Right lung (tissue), 2 donors: ENCODE measurements at regions not wholly inside any gene's neighbourhood (a gene's known extent, or its start where the extent isn't known, plus 50 kb on each side); places are given as distances from the start of the nearest gene placed in this dataset.
"Not testable (repeated sequence)": the region's sequence is repeated elsewhere in the genome, so short reads cannot be mapped to it uniquely, and the experiment has no call there.

Experiments
- DNase-seq, 2 donors: peaks; one replicate each; pipeline ENCODE4 v3.0.0-alpha.2; 2013

DNA sequence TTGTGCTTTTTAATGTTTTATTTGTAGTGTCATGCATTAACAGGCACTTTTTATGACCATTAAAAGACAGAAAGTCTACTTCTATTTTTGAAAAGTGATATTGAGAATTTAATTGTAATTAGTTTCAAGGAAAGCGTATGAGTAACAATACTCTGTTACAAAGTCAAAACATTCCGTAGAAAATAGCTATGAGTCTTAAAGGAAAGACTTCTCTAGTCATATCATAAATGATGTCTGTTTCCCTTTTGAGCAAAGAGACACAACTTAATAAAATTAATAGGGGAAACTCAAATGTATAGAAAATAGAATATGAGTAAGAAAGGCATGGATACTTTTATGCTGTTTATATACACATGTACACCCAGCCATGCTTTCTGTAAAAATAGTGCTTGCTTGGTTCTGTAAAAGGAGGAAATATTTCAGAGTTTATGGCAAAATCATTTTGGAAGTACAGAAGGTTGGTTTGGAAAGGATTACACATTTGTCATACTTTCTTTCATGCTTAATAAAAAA is 107.8 kb upstream of the AHI1 start:
- DNase-seq: no peak

DNA sequence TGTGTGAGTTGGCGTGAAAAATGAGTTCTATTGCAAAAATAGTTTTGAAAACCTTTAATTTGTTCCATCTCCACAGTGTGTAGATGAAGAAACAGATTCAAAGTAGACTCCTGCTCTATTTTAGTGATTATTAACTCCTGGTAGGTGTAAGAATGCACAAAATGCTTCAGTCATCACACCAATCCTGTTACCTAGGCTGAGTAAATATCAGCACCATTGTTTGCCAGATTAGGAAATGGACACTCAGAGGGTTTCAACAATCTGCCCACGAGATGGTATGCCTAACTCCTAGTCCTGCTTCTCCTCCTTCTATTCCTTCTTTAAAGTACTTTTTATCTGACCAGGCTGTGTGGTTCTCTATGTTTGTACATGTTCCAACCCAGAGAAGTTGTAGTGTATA is 108.9 kb upstream of the AHI1 start:
- DNase-seq: no peak

DNA sequence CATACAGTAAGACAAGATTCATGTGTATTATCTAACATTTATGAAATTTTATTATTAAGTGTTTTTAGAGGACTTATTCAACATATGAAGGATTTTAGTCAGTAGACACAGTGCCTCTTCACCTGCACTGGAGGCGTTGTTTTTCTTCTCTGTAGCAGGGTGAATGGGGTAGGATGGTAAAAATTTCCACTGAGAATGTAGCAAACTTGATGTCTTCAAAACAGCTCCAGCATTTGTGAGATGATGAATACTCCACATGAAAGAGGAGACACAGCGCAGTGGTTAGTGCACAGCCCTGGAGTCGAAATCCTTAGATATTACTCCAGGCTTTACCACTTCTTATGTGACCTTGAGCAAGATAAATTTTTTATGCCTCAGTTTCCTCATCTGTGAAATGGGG is 110.5 kb upstream of the AHI1 start:
- no peak for DNase-seq

DNA sequence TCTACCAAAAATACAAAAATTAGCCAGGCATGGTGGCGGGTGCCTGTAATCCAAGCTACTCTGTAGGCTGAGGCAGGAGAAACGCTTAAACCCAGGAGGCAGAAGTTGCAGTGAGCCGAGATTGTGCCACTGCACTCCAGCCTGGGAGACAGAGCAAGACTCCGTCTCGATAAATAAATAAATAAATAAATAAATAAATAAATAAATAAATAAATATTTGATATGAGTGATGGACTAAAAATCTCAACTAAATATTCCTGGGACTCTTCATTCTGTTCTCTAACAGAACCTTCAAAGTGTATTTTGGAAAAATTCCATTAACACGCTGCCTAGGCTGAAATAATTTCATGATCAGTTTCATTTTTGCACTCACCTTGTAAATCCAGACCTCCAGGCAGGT is 112.7 kb upstream of the AHI1 start:
- DNase-seq: not testable (repeated sequence)

DNA sequence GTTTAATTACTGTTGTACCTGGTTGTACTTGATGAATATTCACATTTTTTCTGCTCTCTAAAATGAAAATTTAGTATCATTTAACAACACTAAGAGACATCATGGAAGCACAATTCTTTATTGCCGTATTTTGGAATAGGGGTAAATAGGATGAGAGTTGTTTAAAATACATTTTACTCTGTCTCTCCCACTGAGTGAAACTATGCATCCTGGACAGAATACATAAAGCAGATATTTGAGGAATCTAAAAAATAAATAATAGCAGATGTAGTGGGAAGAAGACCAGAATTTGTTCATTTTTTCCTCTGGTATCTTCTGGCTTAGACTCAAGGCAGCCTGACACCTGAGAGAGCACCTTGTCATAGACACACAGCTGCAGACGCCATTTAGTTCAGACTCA is 119.1 kb upstream of the AHI1 start:
- no peak for DNase-seq

DNA sequence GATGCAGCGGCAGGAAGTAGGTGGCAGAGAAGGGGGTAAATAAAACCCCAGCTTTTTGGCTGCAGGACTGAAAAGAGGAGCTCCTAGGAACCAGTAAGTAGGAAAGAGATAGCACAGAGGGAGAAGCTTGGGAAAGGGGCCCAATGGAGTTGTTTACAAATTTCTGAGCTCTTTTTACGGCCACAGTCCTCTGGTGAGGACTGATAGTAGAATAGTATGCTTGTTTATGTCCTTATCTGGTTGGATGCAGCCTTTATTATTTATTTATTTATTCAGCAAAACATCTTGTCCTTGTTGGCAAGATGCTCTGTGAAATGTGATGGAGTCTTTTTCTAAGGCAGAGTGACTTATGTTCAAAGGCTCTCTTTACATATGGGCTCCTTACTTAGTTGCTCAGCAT is 119.7 kb upstream of the AHI1 start:
- no peak for DNase-seq

DNA sequence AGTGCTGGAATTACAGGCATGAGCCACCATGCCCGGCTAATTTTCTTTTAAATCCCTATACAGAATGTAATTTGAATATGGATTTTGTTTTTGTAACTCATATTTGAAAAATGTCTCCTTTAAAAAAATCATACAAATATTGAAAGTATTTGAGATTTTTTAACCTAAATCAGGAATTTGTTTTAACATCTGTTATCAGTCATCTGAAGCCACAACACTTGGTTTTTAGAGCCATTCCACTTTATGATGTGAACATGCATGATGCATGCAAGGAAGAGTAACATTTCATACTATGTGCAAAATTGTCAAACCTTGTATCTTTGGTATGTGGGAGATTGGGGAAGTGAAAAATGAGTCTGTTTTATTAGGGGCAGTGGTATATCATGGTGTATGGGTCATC is 124.5 kb upstream of the AHI1 start:
- DNase-seq: no peak

DNA sequence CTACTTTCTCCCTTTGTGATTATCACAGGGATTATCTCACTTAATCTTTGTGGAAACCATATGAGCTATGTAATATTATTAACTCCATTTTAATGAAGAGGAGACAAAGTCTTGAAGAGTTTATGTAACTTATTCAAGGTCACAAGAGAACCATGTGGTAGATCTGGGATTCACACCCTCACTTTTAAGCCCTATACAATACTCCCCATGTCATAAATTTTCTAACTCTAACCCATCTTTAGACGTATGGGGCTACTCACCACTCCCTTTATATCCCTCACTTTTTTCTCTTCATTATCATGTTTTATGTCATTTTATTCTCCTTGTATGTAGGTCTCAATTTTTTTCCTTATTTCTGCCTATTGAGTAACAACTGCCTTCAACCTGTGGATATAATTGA is 126.4 kb upstream of the AHI1 start:
- no peak for DNase-seq

DNA sequence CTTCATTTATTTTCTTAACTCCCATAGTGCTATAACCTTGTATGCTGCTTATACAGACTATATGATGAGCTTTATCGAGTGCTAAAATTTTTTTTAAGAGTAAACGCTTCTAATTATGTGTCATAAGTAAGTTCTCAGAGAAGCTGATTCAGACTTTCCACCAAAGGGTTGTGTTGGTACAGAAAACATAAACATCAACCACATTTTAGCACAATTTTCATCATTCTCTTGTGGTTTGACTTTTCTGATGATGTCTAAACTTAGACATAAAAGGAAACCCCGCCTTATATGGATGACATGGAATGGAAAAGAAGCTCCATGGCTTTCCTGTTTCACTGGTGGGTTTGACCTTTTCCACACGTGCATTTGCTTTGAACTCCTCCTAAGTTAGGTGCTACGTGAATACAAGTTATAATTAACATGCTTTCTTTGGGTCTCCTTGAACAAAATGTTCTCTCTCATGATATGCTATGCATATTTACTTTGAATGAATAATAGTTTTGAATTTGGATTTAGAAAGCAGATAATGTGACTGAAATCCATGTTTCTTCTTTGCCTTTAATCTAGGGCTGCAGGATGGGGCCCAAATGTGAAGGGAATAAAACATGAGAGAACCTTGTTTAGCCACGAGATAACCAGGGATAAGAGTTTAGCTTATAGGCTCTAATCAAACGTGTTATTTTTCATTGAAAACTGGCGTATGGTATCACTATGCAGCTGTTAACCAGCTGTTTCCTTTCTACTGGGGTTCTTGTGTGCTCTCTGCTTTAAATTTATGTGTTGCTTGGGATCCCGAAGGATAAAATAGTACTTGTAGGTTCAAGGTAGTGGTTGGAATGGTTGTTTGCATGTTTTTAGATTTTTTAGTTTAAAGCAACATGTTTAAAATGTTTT is 127.1 kb upstream of the AHI1 start:
- DNase-seq: no peak

DNA sequence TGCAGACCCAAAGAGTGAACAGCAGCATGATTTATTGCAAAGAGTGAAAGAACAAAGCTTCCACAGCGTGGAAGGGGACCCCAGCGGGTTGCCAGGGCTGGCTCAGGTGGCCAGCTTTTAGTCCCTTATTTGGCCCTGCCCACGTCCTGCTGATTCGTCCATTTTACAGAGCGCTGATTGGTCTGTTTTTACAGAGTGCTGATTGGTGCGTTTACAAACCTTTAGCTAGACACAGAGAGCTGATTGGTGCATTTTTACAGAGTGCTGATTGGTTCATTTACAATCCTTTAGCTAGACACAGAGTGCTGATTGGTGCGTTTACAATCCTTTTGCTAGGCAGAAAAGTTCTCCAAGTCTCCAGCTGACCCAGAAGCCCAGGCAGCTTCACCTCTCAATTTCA is 128.5 kb upstream of the AHI1 start:
- not testable (repeated sequence) for DNase-seq

DNA sequence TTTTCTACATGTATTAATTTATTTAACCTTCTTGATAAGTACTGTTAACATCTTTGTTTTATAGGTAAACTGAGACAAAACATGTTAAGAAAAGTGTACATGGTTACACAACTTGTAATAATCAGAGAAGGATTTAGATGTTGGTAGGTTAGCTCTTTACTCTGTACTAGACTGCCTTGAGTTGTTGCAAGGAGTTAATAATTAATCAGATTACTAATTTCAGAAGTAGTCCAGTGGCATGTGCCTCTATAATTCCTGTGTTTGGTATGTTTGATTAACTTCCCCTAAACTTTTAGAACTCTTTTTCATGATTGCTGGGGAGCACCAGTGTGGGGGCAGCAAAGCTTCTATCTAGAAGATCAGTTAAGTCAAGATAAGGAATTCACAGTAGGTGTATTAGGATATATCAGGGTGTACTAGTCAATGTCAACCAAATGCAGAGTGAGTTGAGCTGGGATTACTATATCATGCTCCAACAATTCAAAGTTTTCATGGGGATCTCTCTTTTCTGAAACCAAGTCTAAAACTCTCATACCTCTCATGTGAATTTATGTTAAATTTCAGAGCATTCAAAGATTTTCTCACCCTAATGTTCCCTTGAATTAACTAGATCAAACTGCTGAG is 129.7 kb upstream of the AHI1 start:
- DNase-seq: no peak

DNA sequence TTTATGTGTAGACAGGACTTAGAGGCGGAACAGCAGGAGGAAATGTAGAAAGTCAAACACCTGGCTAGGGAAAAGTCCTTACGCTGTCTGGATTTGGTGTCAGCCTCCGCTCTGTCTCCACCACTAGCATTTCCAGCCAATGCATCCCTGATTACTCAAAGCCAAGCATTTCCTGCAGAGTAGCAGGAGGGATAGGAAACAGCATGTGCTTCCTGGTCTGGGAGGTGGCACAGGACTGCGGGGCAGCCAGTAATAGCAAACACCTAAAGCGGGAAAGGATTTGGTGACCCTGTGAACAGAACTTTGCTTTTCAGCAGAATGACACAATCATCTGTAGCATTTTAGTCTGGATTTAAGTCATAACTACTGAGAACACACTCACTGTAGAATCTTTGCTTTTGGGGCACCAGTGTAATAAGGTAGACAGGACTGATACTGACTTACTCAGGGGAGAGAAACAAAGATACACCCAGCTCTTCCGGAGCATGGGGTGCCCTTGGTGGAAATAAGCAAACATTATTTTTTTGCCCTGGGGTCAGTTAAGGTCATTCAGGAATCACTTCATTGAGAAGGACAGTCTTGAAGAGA is 133.3 kb upstream of the AHI1 start:
- no peak for DNase-seq

DNA sequence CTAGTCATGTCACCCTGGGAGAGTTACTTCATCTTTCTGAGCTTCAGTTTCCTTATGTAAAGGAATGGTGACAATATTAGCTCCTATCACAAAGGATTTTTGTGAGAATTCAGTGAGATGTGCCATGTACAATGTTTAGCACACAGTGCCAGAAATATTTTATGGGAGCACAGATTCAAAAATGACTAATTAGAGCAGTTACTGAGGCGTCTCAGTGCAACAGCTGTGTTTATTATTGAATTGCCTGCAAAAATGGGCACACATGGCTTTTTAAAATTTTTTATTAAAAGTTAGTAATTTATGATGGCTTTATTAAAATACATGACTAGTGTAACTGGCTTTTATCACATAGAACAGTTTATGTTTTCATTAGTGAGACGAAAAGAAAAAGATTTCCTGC is 134.3 kb upstream of the AHI1 start:
- DNase-seq: no peak

DNA sequence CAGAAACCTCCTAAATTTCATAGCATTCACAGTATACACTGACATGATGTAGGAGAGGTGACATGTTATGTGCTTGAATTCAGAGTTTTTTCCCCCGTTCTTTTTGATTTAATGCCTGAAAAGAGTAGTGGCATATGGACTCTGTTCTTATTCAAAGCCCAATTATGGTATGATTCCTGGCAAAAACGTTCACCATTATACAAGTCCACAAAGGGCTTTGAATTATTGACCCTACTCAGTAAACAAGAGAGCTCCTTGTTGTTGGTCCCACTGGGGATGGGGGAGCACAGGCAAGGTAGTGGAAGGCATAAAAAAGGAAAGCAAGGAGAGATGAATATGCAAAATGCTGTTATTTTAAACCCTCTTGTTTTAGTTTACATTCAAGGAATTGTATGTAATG is 136.0 kb upstream of the AHI1 start:
- no peak for DNase-seq

DNA sequence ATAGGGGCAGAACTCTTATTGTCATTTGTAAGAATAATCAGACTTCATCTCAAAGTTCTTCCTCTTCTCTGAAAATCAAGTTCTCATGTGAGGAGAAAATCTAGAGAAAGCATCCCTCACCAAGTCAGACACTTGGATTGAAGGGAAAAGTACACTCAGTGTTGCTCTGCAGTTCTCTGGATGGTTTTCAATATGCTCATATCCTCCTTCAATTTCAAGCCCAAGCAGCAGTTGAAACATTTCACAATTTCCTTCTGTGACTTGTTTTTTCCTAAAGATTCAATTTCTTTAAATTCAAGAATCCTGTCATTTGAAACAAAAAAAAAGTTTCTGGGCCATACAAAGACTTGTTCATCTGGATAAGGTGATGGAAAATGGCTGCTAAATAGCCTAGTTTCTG is 140.2 kb upstream of the AHI1 start:
- DNase-seq: no peak

DNA sequence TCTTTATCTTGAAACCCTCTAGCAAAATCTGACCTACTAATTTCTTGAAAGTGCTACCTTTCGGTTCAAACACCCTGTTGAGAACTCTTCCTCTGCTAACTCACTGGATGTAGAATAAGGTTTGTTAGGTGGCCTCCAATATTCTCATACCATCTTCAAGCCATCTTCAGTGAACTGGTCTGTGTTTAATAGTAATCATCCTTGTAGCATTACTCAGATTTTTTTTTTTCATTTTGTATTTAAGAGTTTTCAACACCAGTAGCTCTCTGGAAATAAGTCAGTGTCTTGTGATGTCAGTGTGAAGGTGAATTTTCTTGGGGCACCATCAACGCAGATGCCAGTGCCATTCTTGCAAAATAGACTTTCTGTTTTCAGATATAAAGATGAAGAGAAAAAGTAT is 140.6 kb upstream of the AHI1 start:
- DNase-seq: no peak

DNA sequence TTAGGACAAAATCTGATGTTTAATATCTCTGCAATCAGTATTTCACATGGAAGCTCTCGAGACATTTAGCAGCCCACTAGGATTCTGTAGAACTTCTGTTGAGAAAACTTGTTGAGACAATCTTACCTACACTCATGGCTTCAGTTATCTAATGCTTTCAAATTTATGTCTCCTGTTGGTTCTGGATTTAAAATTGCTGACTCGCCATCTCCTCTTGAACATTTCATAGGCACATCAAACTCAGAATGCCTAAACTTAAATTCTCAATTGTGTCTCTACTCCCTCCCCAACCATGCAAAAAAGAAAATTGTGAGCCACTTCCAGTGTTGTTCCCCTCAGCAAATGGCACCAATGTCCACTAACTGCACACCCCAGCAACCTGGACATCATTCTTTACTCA is 142.5 kb upstream of the AHI1 start:
- no peak for DNase-seq

DNA sequence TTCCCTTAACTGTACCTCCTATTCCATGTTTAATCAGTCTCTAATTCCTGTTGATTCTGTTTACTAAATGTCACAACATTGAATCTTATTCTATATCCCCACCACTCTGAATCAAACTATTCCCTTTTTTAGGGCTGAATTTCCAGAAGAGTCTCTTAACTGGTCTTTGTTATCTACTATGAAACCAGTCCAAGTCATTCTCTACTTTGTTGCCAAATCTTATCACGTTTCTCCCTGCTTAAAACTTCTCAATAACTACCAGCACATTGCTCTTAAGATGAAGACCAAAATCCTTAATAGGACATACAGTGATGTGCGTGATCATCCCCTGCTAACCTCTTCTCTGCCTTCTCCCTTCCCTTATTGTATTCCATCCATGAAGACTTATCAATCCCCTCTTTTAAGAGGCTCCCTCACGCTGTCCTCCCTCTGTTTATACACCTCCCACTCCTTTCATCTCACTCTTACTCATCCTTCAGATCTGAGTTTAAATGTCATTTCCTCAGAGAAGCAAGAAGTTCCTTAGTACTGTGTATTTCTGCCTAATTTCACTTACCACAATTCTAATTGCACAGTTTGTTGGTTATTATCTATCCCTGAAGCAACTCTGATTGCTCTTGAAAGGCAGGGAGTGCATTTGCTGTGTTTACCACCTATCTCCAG is 143.0 kb upstream of the AHI1 start:
- no peak for DNase-seq

DNA sequence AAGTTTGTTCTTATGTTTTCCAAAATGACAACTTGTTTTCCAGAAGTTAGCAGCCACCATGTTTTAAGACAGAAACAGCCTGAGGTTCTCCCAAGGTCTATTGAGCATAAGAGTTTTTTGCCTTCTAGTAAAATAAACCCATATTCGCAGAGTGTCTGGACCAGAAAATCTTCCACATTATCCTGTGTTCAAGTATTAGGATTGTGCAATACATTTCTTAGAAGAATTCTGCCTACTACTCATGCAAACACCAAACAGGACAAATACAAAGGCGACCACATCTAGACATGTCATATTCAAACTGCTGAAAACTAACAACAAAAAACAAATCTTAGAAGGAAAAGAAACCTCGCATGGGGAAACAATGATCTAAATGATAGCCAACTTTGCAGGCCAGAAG is 145.4 kb upstream of the AHI1 start:
- no peak for DNase-seq

DNA sequence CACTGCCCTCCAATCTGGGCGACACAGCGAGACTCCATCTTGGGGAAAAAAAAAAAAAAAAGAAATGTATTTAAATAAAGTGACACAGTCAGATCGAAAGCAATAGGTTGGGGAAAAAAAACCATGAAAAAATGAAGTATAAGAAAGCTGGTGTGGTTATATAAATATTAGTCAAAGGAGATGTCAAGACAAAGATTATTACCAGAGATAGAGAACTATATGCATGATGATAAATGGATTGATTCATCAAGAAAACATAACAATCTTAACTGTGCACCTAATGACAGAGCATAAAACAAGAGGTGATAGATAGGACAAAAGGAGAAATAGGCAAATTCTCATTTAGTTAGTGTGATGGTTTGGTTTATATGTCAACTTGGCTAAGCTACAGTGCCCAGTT is 146.9 kb upstream of the AHI1 start:
- no peak for DNase-seq

DNA sequence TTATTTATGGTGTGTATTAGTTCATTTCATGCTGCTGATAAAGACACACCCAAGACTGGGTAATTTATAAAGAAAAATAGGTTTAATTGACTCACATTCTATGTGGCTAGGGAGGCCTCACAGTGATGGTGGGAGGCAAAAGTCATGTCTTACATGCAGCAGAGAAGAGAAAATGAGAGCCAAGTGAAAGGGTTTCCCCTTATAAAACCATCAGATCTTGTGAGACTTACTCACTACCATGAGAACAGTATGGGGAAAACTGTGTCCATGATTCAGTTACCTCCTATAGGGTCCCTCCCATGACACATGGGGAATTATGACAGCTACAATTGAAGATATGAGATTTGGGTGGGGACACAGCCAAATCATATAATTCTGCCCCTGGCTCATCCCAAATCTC is 150.0 kb upstream of the AHI1 start:
- no peak for DNase-seq

DNA sequence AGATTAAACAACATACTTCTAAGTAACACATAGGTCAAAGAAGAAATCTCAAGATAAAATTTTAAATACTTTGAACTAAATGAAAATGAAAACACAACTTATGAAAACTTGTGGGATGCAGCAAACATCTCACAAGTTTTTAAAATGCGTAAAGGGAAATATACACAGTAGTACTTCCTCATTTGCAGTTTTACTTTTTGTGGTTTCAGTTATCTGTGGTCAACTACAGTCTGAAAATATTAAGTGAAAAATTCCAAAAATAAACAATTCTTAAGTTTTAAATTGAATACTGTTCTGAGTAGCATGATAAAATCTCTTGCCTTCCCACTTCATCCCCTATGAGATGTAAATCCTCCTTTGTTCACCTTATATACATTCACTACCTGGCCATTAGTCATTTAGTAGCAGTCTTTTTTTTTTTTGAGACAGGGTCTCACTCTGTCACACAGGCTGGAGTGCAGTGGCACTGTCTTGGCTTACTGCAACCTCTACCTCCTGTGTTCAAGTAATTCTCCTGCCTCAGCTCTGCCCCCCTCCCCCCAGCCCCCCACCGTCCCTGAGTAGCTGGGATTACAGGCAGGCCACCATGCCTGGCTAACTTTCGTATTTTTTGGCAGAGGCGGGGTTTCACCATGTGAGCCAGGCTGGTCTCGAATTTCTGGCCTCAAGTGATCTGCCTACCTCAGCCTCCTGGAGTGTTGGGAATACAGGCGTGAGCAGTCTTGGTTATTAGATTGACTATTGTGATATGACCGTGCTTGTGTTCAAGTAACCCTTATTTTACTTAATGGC is 154.6 kb upstream of the AHI1 start:
- DNase-seq: no peak
